ENCODE measurements at regions not wholly inside any gene's neighbourhood (a gene's known extent, or its start where the extent isn't known, plus 50 kb on each side); places are given as distances from the start of the nearest gene placed in this dataset.

GRCh38 chr21:15148437-15148836 lies 83.6 kb upstream of the NRIP1 start:
- no peak for DNase-seq (ENCODE audit: extremely low read depth in 1 of 11, low read depth in 9 of 11, low spot score in 4 of 11)

GRCh38 chr21:15149600-15150224 lies 84.9 kb upstream of the NRIP1 start:
- DNase-seq (ENCODE audit: extremely low read depth in 1 of 11, low read depth in 9 of 11, low spot score in 4 of 11) = no peak

GRCh38 chr21:15151385-15152103 lies 86.7 kb upstream of the NRIP1 start:
- no peak for DNase-seq (ENCODE audit: extremely low read depth in 1 of 11, low read depth in 9 of 11, low spot score in 4 of 11)

GRCh38 chr21:15152591-15152990 lies 87.8 kb upstream of the NRIP1 start:
- DNase-seq (ENCODE audit: extremely low read depth in 1 of 11, low read depth in 9 of 11, low spot score in 4 of 11) = no peak

- no peak for DNase-seq (ENCODE audit: extremely low read depth in 1 of 11, low read depth in 9 of 11, low spot score in 4 of 11)
These were observed 94.7 kb upstream of the NRIP1 start for GRCh38 chr21:15159382-15160020.

- DNase-seq (ENCODE audit: extremely low read depth in 1 of 11, low read depth in 9 of 11, low spot score in 4 of 11) = no peak
These were observed 95.3 kb upstream of the NRIP1 start for GRCh38 chr21:15160136-15160535.

GRCh38 chr21:15162921-15163320 lies 98.1 kb upstream of the NRIP1 start:
- no peak for DNase-seq (ENCODE audit: extremely low read depth in 1 of 11, low read depth in 9 of 11, low spot score in 4 of 11)

GRCh38 chr21:15164273-15164672 lies 99.5 kb upstream of the NRIP1 start:
- DNase-seq (ENCODE audit: extremely low read depth in 1 of 11, low read depth in 9 of 11, low spot score in 4 of 11) = no peak

GRCh38 chr21:15164678-15165303 lies 100.0 kb upstream of the NRIP1 start:
- DNase-seq (ENCODE audit: extremely low read depth in 1 of 11, low read depth in 9 of 11, low spot score in 4 of 11) = no peak

GRCh38 chr21:15170614-15171013 lies 105.8 kb upstream of the NRIP1 start:
- DNase-seq (ENCODE audit: extremely low read depth in 1 of 11, low read depth in 9 of 11, low spot score in 4 of 11) = no peak

GRCh38 chr21:15171546-15171945 lies 106.7 kb upstream of the NRIP1 start:
- no peak for DNase-seq (ENCODE audit: extremely low read depth in 1 of 11, low read depth in 9 of 11, low spot score in 4 of 11)

GRCh38 chr21:15172963-15173362 lies 108.2 kb upstream of the NRIP1 start:
- no peak for DNase-seq (ENCODE audit: extremely low read depth in 1 of 11, low read depth in 9 of 11, low spot score in 4 of 11)

- no peak for DNase-seq (ENCODE audit: extremely low read depth in 1 of 11, low read depth in 9 of 11, low spot score in 4 of 11)
These were observed 110.1 kb upstream of the NRIP1 start for GRCh38 chr21:15174923-15175322.

- no peak for DNase-seq (ENCODE audit: extremely low read depth in 1 of 11, low read depth in 9 of 11, low spot score in 4 of 11)
These were observed 117.9 kb upstream of the NRIP1 start for GRCh38 chr21:15182731-15183130.

GRCh38 chr21:15183813-15184257 lies 119.0 kb upstream of the NRIP1 start:
- no peak for DNase-seq (ENCODE audit: extremely low read depth in 1 of 11, low read depth in 9 of 11, low spot score in 4 of 11)

- no peak for DNase-seq (ENCODE audit: extremely low read depth in 1 of 11, low read depth in 9 of 11, low spot score in 4 of 11)
These were observed 125.6 kb upstream of the NRIP1 start for GRCh38 chr21:15190412-15190811.

- no peak for DNase-seq (ENCODE audit: extremely low read depth in 1 of 11, low read depth in 9 of 11, low spot score in 4 of 11)
These were observed 126.0 kb upstream of the NRIP1 start for GRCh38 chr21:15190837-15191236.

GRCh38 chr21:15191342-15191741 lies 126.5 kb upstream of the NRIP1 start:
- DNase-seq (ENCODE audit: extremely low read depth in 1 of 11, low read depth in 9 of 11, low spot score in 4 of 11) = no peak

GRCh38 chr21:15192243-15192642 lies 127.4 kb upstream of the NRIP1 start:
- DNase-seq (ENCODE audit: extremely low read depth in 1 of 11, low read depth in 9 of 11, low spot score in 4 of 11) = peak in 3 of 11 donors; percentile 26 to 31 (median 27)

GRCh38 chr21:15193937-15194336 lies 129.1 kb upstream of the NRIP1 start:
- DNase-seq (ENCODE audit: extremely low read depth in 1 of 11, low read depth in 9 of 11, low spot score in 4 of 11) = no peak

Data from renal cortex interstitium (tissue), 11 donors.